ENCODE measurements at regions not wholly inside any gene's neighbourhood (a gene's known extent, or its start where the extent isn't known, plus 50 kb on each side); places are given as distances from the start of the nearest gene placed in this dataset.

- Histone ChIP-seq H3K9ac (ENCODE audit: low read length in 2 of 2) (no peak overlapping the region), H3K4me3 (ENCODE audit: low read length in 2 of 2) (no peak overlapping the region), H3K4me1 (ENCODE audit: control insufficient read depth, insufficient read depth, low read length) (no peaks in the 10 kb centered on the region), H3K27me3 (ENCODE audit: control insufficient read depth in 1 of 2, insufficient read depth in 2 of 2, low read length in 2 of 2) (no peaks in the 10 kb centered on the region), H3K9me3 (ENCODE audit: control insufficient read depth in 2 of 2, low read length in 2 of 2) (no peaks in the 10 kb centered on the region), H3K27ac (ENCODE audit: low read length) (no peak overlapping the region), H3K36me3 (ENCODE audit: control insufficient read depth in 2 of 2, insufficient read depth in 2 of 2, low read length in 2 of 2) (no peaks in the 10 kb centered on the region)
These were observed 103.2 kb upstream of the PRICKLE1 start for GRCh38 chr12:42692749-42693148.

GRCh38 chr12:42691991-42692557 lies 102.5 kb upstream of the PRICKLE1 start:
- Histone ChIP-seq H3K4me1 (ENCODE audit: control insufficient read depth, insufficient read depth, low read length) (no peaks in the 10 kb centered on the region), H3K9ac (ENCODE audit: low read length in 2 of 2) (no peak overlapping the region), H3K27me3 (ENCODE audit: control insufficient read depth in 1 of 2, insufficient read depth in 2 of 2, low read length in 2 of 2) (no peaks in the 10 kb centered on the region), H3K9me3 (ENCODE audit: control insufficient read depth in 2 of 2, low read length in 2 of 2) (no peaks in the 10 kb centered on the region), H3K36me3 (ENCODE audit: control insufficient read depth in 2 of 2, insufficient read depth in 2 of 2, low read length in 2 of 2) (no peaks in the 10 kb centered on the region), H3K27ac (ENCODE audit: low read length) (no peak overlapping the region), H3K4me3 (ENCODE audit: low read length in 2 of 2) (no peak overlapping the region)

- H3K9me3 ChIP-seq (ENCODE audit: control insufficient read depth in 2 of 2, low read length in 2 of 2) = no peaks in the 10 kb centered on the region
- H3K9ac ChIP-seq (ENCODE audit: low read length in 2 of 2) = no peak overlapping the region
- H3K27ac ChIP-seq (ENCODE audit: low read length) = no peak overlapping the region
- H3K27me3 ChIP-seq (ENCODE audit: control insufficient read depth in 1 of 2, insufficient read depth in 2 of 2, low read length in 2 of 2) = no peaks in the 10 kb centered on the region
- no peaks in the 10 kb centered on the region for H3K4me1 ChIP-seq (ENCODE audit: control insufficient read depth, insufficient read depth, low read length)
- H3K4me3 ChIP-seq (ENCODE audit: low read length in 2 of 2) = no peak overlapping the region
- no peaks in the 10 kb centered on the region for H3K36me3 ChIP-seq (ENCODE audit: control insufficient read depth in 2 of 2, insufficient read depth in 2 of 2, low read length in 2 of 2)
These were observed 100.7 kb upstream of the PRICKLE1 start for GRCh38 chr12:42690264-42690663.

- Histone ChIP-seq H3K27me3 (ENCODE audit: control insufficient read depth in 1 of 2, insufficient read depth in 2 of 2, low read length in 2 of 2) (no peaks in the 10 kb centered on the region), H3K9ac (ENCODE audit: low read length in 2 of 2) (no peak overlapping the region), H3K4me1 (ENCODE audit: control insufficient read depth, insufficient read depth, low read length) (no peaks in the 10 kb centered on the region), H3K4me3 (ENCODE audit: low read length in 2 of 2) (no peak overlapping the region), H3K9me3 (ENCODE audit: control insufficient read depth in 2 of 2, low read length in 2 of 2) (no peaks in the 10 kb centered on the region), H3K36me3 (ENCODE audit: control insufficient read depth in 2 of 2, insufficient read depth in 2 of 2, low read length in 2 of 2) (no peaks in the 10 kb centered on the region), H3K27ac (ENCODE audit: low read length) (no peak overlapping the region)
These were observed 100.2 kb upstream of the PRICKLE1 start for GRCh38 chr12:42689699-42690098.

- no peak overlapping the region for H3K27ac ChIP-seq (ENCODE audit: low read length)
- H3K4me1 ChIP-seq (ENCODE audit: control insufficient read depth, insufficient read depth, low read length) = no peaks in the 10 kb centered on the region
- no peaks in the 10 kb centered on the region for H3K36me3 ChIP-seq (ENCODE audit: control insufficient read depth in 2 of 2, insufficient read depth in 2 of 2, low read length in 2 of 2)
- no peak overlapping the region for H3K4me3 ChIP-seq (ENCODE audit: low read length in 2 of 2)
- H3K9ac ChIP-seq (ENCODE audit: low read length in 2 of 2) = no peak overlapping the region
- H3K9me3 ChIP-seq (ENCODE audit: control insufficient read depth in 2 of 2, low read length in 2 of 2) = no peaks in the 10 kb centered on the region
- no peaks in the 10 kb centered on the region for H3K27me3 ChIP-seq (ENCODE audit: control insufficient read depth in 1 of 2, insufficient read depth in 2 of 2, low read length in 2 of 2)
These were observed 97.1 kb upstream of the PRICKLE1 start for GRCh38 chr12:42686514-42687172.

- Histone ChIP-seq H3K9me3 (ENCODE audit: control insufficient read depth in 2 of 2, low read length in 2 of 2) (no peaks in the 10 kb centered on the region), H3K4me1 (ENCODE audit: control insufficient read depth, insufficient read depth, low read length) (peaks cover 3% of the 10 kb centered on the region), H3K27me3 (ENCODE audit: control insufficient read depth in 1 of 2, insufficient read depth in 2 of 2, low read length in 2 of 2) (no peaks in the 10 kb centered on the region), H3K9ac (ENCODE audit: low read length in 2 of 2) (no peak overlapping the region), H3K36me3 (ENCODE audit: control insufficient read depth in 2 of 2, insufficient read depth in 2 of 2, low read length in 2 of 2) (no peaks in the 10 kb centered on the region), H3K27ac (ENCODE audit: low read length) (no peak overlapping the region), H3K4me3 (ENCODE audit: low read length in 2 of 2) (no peak overlapping the region)
These were observed 95.2 kb upstream of the PRICKLE1 start for GRCh38 chr12:42684802-42685071.

GRCh38 chr12:42683933-42684801 lies 94.6 kb upstream of the PRICKLE1 start:
- Histone ChIP-seq H3K27ac (ENCODE audit: low read length) (no peak overlapping the region), H3K36me3 (ENCODE audit: control insufficient read depth in 2 of 2, insufficient read depth in 2 of 2, low read length in 2 of 2) (no peaks in the 10 kb centered on the region), H3K4me1 (ENCODE audit: control insufficient read depth, insufficient read depth, low read length) (peaks cover 8% of the 10 kb centered on the region), H3K4me3 (ENCODE audit: low read length in 2 of 2) (no peak overlapping the region), H3K27me3 (ENCODE audit: control insufficient read depth in 1 of 2, insufficient read depth in 2 of 2, low read length in 2 of 2) (no peaks in the 10 kb centered on the region), H3K9ac (ENCODE audit: low read length in 2 of 2) (no peak overlapping the region), H3K9me3 (ENCODE audit: control insufficient read depth in 2 of 2, low read length in 2 of 2) (no peaks in the 10 kb centered on the region)

- H3K4me1 ChIP-seq (ENCODE audit: control insufficient read depth, insufficient read depth, low read length) = peaks cover 8% of the 10 kb centered on the region
- no peaks in the 10 kb centered on the region for H3K27me3 ChIP-seq (ENCODE audit: control insufficient read depth in 1 of 2, insufficient read depth in 2 of 2, low read length in 2 of 2)
- H3K4me3 ChIP-seq (ENCODE audit: low read length in 2 of 2) = no peak overlapping the region
- H3K36me3 ChIP-seq (ENCODE audit: control insufficient read depth in 2 of 2, insufficient read depth in 2 of 2, low read length in 2 of 2) = no peaks in the 10 kb centered on the region
- H3K9me3 ChIP-seq (ENCODE audit: control insufficient read depth in 2 of 2, low read length in 2 of 2) = no peaks in the 10 kb centered on the region
- no peak overlapping the region for H3K27ac ChIP-seq (ENCODE audit: low read length)
- H3K9ac ChIP-seq (ENCODE audit: low read length in 2 of 2) = no peak overlapping the region
These were observed 93.7 kb upstream of the PRICKLE1 start for GRCh38 chr12:42683266-42683665.

GRCh38 chr12:42679466-42679865 lies 89.9 kb upstream of the PRICKLE1 start:
- no peaks in the 10 kb centered on the region for H3K36me3 ChIP-seq (ENCODE audit: control insufficient read depth in 2 of 2, insufficient read depth in 2 of 2, low read length in 2 of 2)
- no peak overlapping the region for H3K9ac ChIP-seq (ENCODE audit: low read length in 2 of 2)
- no peaks in the 10 kb centered on the region for H3K27me3 ChIP-seq (ENCODE audit: control insufficient read depth in 1 of 2, insufficient read depth in 2 of 2, low read length in 2 of 2)
- H3K27ac ChIP-seq (ENCODE audit: low read length) = no peak overlapping the region
- H3K4me1 ChIP-seq (ENCODE audit: control insufficient read depth, insufficient read depth, low read length) = peaks cover 8% of the 10 kb centered on the region
- H3K4me3 ChIP-seq (ENCODE audit: low read length in 2 of 2) = no peak overlapping the region
- H3K9me3 ChIP-seq (ENCODE audit: control insufficient read depth in 2 of 2, low read length in 2 of 2) = no peaks in the 10 kb centered on the region

GRCh38 chr12:42677461-42677860 lies 87.9 kb upstream of the PRICKLE1 start:
- no peaks in the 10 kb centered on the region for H3K27me3 ChIP-seq (ENCODE audit: control insufficient read depth in 1 of 2, insufficient read depth in 2 of 2, low read length in 2 of 2)
- H3K36me3 ChIP-seq (ENCODE audit: control insufficient read depth in 2 of 2, insufficient read depth in 2 of 2, low read length in 2 of 2) = no peaks in the 10 kb centered on the region
- H3K27ac ChIP-seq (ENCODE audit: low read length) = no peak overlapping the region
- H3K9ac ChIP-seq (ENCODE audit: low read length in 2 of 2) = no peak overlapping the region
- H3K9me3 ChIP-seq (ENCODE audit: control insufficient read depth in 2 of 2, low read length in 2 of 2) = no peaks in the 10 kb centered on the region
- peaks cover 8% of the 10 kb centered on the region for H3K4me1 ChIP-seq (ENCODE audit: control insufficient read depth, insufficient read depth, low read length)
- no peak overlapping the region for H3K4me3 ChIP-seq (ENCODE audit: low read length in 2 of 2)

- H3K9me3 ChIP-seq (ENCODE audit: control insufficient read depth in 2 of 2, low read length in 2 of 2) = no peaks in the 10 kb centered on the region
- no peaks in the 10 kb centered on the region for H3K27me3 ChIP-seq (ENCODE audit: control insufficient read depth in 1 of 2, insufficient read depth in 2 of 2, low read length in 2 of 2)
- no peaks in the 10 kb centered on the region for H3K36me3 ChIP-seq (ENCODE audit: control insufficient read depth in 2 of 2, insufficient read depth in 2 of 2, low read length in 2 of 2)
- no peaks in the 10 kb centered on the region for H3K4me1 ChIP-seq (ENCODE audit: control insufficient read depth, insufficient read depth, low read length)
- no peak overlapping the region for H3K4me3 ChIP-seq (ENCODE audit: low read length in 2 of 2)
- H3K27ac ChIP-seq (ENCODE audit: low read length) = no peak overlapping the region
- H3K9ac ChIP-seq (ENCODE audit: low read length in 2 of 2) = no peak overlapping the region
These were observed 84.0 kb upstream of the PRICKLE1 start for GRCh38 chr12:42673535-42673934.
